Dendritic cell treated with granulocyte-macrophage colony-stimulating factor and Interleukin-4, amounts not matched to agents 40 ng/mL and 50 ng/mL, for 4 days (primary cell): ENCODE measurements at regions not wholly inside any gene's neighbourhood (a gene's known extent, or its start where the extent isn't known, plus 50 kb on each side); places are given as distances from the start of the nearest gene placed in this dataset.

Source experiments
- H3K27ac Mint-ChIP-seq: one replicate; pipeline ENCODE4 v1.8.0; 2022; ENCODE audit warnings: mild to moderate bottlenecking, mixed read lengths
- H3K27me3 Mint-ChIP-seq: one replicate; pipeline ENCODE4 v1.8.0; 2022; ENCODE audit warnings: mild to moderate bottlenecking, mixed read lengths
- H3K36me3 Mint-ChIP-seq: one replicate; pipeline ENCODE4 v1.8.0; 2022; ENCODE audit warnings: low read depth, mixed read lengths
- H3K4me1 Mint-ChIP-seq: one replicate; pipeline ENCODE4 v1.8.0; 2022; ENCODE audit warnings: low read depth, mixed read lengths
- H3K4me3 Mint-ChIP-seq: one replicate; pipeline ENCODE4 v1.8.0; 2022; ENCODE audit warnings: mild to moderate bottlenecking, moderate library complexity, mixed read lengths
- H3K9me3 Mint-ChIP-seq: one replicate; pipeline ENCODE4 v1.8.0; 2022; ENCODE audit warnings: mixed read lengths
- intact Hi-C: fragments of 100-400 bp; cut with micrococcal nuclease; formaldehyde crosslinking; loops from one replicate; pipeline ENCODE4 v1.15.0; 2022

- intact Hi-C loops = no loop called here
- no peaks in the 10 kb centered on the region for H3K36me3 Mint-ChIP-seq
Measured at GRCh38 chr1:89472253-89472652, 52.4 kb upstream of the LRRC8B start.

DNA sequence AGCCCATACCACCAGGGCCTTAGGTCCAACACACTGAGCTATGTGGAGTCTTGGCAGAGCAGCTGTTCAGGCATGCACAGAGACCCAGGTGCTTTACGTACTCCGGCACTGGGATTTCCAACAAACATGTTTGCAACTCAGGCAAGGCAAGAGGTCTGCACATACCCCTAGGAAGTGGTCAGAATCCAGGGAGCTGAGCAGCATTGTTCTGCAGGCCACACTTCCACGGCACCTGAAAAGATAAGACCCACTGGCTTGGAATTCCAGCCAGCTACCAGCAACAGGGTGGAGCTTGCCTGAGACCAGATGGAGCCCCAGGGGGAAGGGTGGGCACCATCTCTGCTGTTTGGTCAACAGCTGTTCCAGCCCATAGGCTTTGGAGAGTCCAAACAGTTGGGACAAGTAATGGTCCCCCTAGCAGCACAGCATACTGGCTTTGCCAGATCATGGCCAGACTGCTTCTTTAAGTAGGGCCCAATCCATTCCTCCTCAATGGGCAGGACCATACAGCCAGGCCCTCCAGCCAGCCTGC, 51.7 kb upstream of the LRRC8B start:
- peaks cover 25% of the 10 kb centered on the region for H3K9me3 Mint-ChIP-seq
- peaks cover 1% of the 10 kb centered on the region for H3K27me3 Mint-ChIP-seq
- H3K36me3 Mint-ChIP-seq = no peaks in the 10 kb centered on the region
- H3K4me1 Mint-ChIP-seq = no peaks in the 10 kb centered on the region
- intact Hi-C loops = no loop called here
- no peak overlapping the region for H3K4me3 Mint-ChIP-seq
- H3K27ac Mint-ChIP-seq = no peak overlapping the region

More at GRCh38 chr1:89472253-89472652, 52.4 kb upstream of the LRRC8B start:
- Mint-ChIP-seq H3K9me3 (peaks cover 25% of the 10 kb centered on the region), H3K27ac (no peak overlapping the region), H3K4me1 (peaks cover 2% of the 10 kb centered on the region), H3K27me3 (peaks cover 1% of the 10 kb centered on the region), H3K4me3 (no peak overlapping the region)
